GM19395 (cell line): ENCODE measurements at regions not wholly inside any gene's neighbourhood (a gene's known extent, or its start where the extent isn't known, plus 50 kb on each side); places are given as distances from the start of the nearest gene placed in this dataset.
"Not testable (repeated sequence)": the region's sequence is repeated elsewhere in the genome, so short reads cannot be mapped to it uniquely, and the experiment has no call there.

Experiments used
- ATAC-seq: cut with Tn5 transposase; IDR thresholded peaks from one replicate; pipeline ENCODE4 v1.9.1; 2021; ENCODE audit warnings: mild to moderate bottlenecking, moderate library complexity; ENCODE audit not compliant: unreplicated experiment

DNA sequence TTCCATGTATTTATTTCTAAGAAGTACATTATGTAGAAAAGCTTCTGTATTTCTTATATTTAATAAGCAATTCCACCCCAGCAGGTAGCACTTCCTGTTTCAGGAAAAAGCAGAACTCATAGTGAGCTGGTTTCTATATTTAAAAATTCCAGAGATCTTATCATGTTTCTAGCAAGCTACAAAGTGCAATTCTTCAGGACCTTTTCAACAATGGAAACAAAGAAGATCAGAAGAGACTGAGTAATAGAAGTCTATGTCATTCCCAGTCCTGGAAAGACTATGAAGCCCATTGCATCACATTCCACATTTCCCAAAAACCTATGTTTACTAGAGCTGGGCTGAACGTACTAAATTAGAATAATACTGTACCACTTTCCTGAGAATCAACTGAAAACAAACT, 302.6 kb upstream of the NRSN1 start:
- ATAC-seq = no peak

- ATAC-seq = no peak
These were observed 299.4 kb upstream of the NRSN1 start for GRCh38 chr6:23826572-23826971.

DNA sequence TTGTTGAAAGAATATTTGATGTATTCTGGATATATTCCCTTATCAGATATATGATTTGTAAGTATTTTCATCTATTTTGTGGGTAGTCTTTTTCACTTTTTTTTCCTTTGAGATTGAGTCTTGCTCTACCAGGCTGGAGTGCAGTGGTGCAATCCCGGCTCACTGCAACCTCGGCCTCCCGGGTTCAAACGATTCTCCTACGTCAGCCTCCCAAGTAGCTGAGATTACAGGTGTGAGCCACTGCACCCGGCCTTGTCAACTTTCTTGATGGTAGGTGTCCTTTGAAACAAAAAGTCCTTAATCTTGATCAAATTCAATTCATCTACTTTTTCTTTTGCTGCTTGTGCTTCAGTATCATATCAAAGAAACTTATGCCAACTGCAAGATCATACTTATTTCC, 297.2 kb upstream of the NRSN1 start:
- ATAC-seq = no peak

GRCh38 chr6:23841116-23841515, 284.9 kb upstream of the NRSN1 start:
- ATAC-seq = no peak

DNA sequence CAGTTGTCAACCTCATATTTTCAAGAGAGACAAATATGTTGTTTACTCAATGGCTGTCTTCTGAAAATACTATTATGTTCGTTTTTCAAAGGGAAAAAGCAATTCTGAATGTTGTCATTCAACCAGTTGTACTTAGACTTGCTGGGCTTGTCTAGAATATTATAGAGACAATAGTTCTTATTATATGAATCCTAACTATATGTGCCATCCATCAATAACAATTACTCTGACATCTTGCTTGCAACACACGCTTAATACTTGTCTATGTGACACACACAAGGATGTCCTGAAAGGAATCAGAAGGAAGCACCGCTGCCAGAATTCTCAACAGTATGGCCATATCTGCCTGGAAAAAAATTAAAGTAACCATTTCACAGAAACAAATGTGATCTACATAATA, 283.3 kb upstream of the NRSN1 start:
- no peak for ATAC-seq

- no peak for ATAC-seq
These were observed 274.5 kb upstream of the NRSN1 start for GRCh38 chr6:23851522-23851921.

DNA sequence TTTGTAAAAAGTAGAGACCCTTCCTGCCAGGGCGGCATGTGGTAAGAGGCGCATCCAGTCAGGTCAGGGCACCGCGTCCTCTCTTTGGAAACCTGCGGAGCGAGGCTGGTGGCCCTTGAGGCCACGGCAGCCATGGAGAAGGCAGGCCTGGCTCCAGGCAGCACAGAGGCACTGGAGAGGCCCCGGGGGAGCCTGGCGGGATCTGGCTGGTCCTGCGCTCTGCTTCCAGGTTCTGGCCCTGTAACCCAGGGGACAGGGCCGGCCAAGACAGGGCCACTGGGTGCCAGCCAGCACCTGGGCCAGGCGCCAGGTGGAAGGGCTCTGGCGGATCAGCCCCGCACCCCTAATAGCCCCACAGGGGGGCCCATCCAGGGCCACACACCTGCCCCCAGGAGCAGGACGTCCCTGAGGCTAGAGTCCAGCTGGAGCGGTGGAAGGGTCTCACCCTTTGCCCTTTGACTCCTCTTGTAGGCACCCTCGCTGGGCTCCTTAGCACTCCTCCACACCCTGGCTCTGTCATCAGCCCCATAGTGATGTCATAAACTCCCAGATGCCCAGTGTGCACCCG, 272.4 kb upstream of the NRSN1 start:
- ATAC-seq = not testable (repeated sequence)

GRCh38 chr6:23854154-23854553, 271.9 kb upstream of the NRSN1 start:
- ATAC-seq = not testable (repeated sequence)

- no peak for ATAC-seq
These were observed 270.4 kb upstream of the NRSN1 start for GRCh38 chr6:23855497-23856116.

DNA sequence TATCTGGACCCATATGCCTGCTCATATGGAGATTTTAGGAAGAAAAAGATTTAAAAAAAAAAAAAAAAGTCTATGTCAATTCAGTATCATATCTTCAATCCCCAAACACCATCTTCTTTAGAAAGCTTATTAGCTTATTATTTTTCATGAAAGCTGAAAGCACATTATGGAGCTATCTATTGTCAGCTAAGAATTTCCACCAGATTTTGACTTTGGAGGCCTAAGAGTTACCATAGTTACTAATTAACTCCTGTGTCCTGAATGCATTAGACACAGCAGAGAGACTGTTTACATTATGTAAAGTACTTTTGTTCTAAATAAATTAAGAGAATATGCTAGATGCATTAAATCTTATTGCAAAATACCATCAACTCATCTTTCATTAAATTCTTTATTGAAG, 255.5 kb upstream of the NRSN1 start:
- ATAC-seq = no peak

GRCh38 chr6:23873161-23873560, 252.9 kb upstream of the NRSN1 start:
- no peak for ATAC-seq

- ATAC-seq = no peak
These were observed 251.0 kb upstream of the NRSN1 start for GRCh38 chr6:23875006-23875405.

- ATAC-seq = no peak
These were observed 246.2 kb upstream of the NRSN1 start for GRCh38 chr6:23879816-23880215.

DNA sequence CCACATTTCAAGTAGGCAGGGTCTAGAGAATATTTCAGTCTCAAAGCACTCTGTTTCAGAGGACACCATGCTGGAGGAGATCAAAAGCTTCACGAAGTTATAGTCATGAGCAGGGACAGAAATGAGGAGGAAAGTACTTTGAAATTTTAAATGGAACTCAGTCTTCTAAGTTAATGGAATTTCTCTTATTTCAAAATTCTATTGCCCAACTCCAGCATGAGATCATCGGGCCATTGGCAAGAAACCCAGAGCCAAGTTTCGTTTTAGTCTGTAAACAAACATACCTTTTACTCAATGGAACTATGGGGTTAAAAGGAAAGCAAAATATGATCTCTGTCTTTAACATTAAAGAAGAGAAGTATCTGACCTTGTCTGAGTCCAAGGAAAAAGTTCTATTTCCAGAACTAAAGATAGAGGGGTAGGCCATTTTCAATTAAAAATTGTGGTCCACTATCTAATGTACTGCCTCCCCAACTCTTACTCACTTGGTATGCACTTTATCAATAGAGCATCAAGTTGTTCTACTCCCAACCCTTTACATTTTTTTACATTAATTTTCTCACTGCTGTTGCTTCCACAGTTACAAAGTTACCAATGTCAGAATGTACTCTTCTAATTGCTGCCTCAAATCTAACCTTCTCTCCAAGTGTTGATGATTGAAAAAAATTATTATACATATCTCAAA, 235.3 kb upstream of the NRSN1 start:
- no peak for ATAC-seq

- ATAC-seq = no peak
These were observed 220.7 kb upstream of the NRSN1 start for GRCh38 chr6:23905133-23905815.

DNA sequence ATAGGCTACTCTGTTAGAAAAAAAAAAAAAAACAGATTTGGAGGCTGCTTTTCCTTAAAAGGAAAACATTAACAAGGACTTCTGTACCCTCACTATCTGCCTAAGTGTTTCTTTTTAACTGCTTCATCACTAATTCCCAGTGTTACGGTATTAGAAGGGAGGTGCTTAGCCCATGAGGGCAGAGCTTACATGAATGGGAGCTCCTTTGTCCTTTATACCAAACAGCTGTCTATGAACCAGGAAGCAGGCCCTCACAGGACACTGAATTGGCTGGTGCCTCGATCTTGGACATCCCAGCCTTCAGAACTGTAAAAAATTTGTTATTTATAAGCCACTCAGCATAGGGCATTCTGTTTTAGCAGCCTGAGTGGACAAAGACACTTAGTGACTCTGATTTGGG, 215.6 kb upstream of the NRSN1 start:
- ATAC-seq = no peak

GRCh38 chr6:23927935-23928334, 198.1 kb upstream of the NRSN1 start:
- ATAC-seq = no peak

DNA sequence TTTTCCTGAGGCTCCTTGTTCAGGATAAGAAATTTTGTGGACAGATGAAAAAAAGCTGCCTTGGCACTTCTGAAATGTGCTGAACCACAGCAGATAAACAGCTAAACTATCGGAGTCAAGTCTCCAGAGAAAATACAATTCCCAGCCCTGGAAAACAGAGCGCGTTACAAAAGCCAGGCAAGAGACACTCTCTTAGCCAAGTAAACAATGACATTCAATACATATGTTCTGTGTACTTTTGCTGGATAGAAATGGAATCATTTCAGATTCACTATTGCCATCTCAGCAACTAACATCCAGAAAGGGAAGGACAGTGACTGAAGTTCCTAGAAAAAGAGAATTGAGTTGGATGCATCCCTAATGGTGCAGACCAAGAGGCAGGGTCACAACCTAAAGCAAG, 196.8 kb upstream of the NRSN1 start:
- ATAC-seq = no peak

GRCh38 chr6:23940466-23940865, 185.5 kb upstream of the NRSN1 start:
- no peak for ATAC-seq

GRCh38 chr6:23951691-23952090, 174.3 kb upstream of the NRSN1 start:
- no peak for ATAC-seq

- no peak for ATAC-seq
These were observed 173.8 kb upstream of the NRSN1 start for GRCh38 chr6:23952245-23952644.

DNA sequence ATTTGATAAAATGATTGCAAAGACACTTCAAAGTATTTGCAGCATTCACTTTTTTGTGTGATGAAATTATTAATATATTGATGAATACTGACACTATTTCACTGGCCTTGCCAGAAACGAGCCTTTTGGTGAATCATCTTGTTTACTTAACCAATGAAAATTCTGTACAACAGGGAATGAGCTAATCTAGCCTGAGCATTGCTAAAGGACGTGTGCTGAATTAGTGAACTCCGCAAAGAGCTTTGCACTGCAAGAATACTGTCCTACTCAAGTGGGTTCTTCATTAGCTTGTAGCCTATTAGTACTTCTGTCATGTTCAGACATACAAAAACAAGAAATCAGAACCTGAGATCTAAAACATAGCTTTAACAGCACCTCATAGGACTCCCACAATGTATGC, 172.0 kb upstream of the NRSN1 start:
- no peak for ATAC-seq
